GM19395 (cell line): ENCODE measurements at regions not wholly inside any gene's neighbourhood (a gene's known extent, or its start where the extent isn't known, plus 50 kb on each side); places are given as distances from the start of the nearest gene placed in this dataset.
"Not testable (repeated sequence)": the region's sequence is repeated elsewhere in the genome, so short reads cannot be mapped to it uniquely, and the experiment has no call there.

Experiments
- ATAC-seq: cut with Tn5 transposase; IDR thresholded peaks from one replicate; pipeline ENCODE4 v1.9.1; 2021; ENCODE audit warnings: mild to moderate bottlenecking, moderate library complexity; ENCODE audit not compliant: unreplicated experiment

GRCh38 chr9:30646639-30647038, 1737.8 kb upstream of the ACO1 start:
- ATAC-seq, result not testable (repeated sequence)

GRCh38 chr9:30661925-30662324, 1722.5 kb upstream of the ACO1 start:
- ATAC-seq, result no peak

GRCh38 chr9:30670805-30671562, 1713.5 kb upstream of the ACO1 start:
- ATAC-seq, result no peak

- ATAC-seq, result no peak
Observed at GRCh38 chr9:30673132-30673531, 1711.3 kb upstream of the ACO1 start.

- no peak for ATAC-seq
Observed at GRCh38 chr9:30676651-30677050, 1707.8 kb upstream of the ACO1 start.

GRCh38 chr9:30677221-30677620, 1707.2 kb upstream of the ACO1 start:
- ATAC-seq, result no peak

- ATAC-seq, result no peak
Observed at GRCh38 chr9:30688801-30689200, 1695.6 kb upstream of the ACO1 start.

GRCh38 chr9:30697958-30698357, 1686.5 kb upstream of the ACO1 start:
- ATAC-seq, result no peak

- ATAC-seq, result no peak
Observed at GRCh38 chr9:30711591-30711990, 1672.9 kb upstream of the ACO1 start.

GRCh38 chr9:30713243-30713642, 1671.2 kb upstream of the ACO1 start:
- no peak for ATAC-seq

GRCh38 chr9:30714389-30714788, 1670.1 kb upstream of the ACO1 start:
- no peak for ATAC-seq

- ATAC-seq, result no peak
Observed at GRCh38 chr9:30718483-30718882, 1666.0 kb upstream of the ACO1 start.

- no peak for ATAC-seq
Observed at GRCh38 chr9:30722065-30722464, 1662.4 kb upstream of the ACO1 start.

- no peak for ATAC-seq
Observed at GRCh38 chr9:30723656-30724055, 1660.8 kb upstream of the ACO1 start.

GRCh38 chr9:30732060-30732459, 1652.4 kb upstream of the ACO1 start:
- ATAC-seq, result no peak

- no peak for ATAC-seq
Observed at GRCh38 chr9:30744871-30745270, 1639.6 kb upstream of the ACO1 start.

- ATAC-seq, result no peak
Observed at GRCh38 chr9:30746589-30746988, 1637.9 kb upstream of the ACO1 start.

GRCh38 chr9:30757723-30758122, 1626.7 kb upstream of the ACO1 start:
- ATAC-seq, result no peak

GRCh38 chr9:30758726-30759446, 1625.6 kb upstream of the ACO1 start:
- ATAC-seq, result no peak

GRCh38 chr9:30765318-30765717, 1619.1 kb upstream of the ACO1 start:
- ATAC-seq, result no peak

- ATAC-seq, result no peak
Observed at GRCh38 chr9:30771163-30771708, 1613.2 kb upstream of the ACO1 start.

GRCh38 chr9:30771760-30772159, 1612.7 kb upstream of the ACO1 start:
- ATAC-seq, result no peak
